Peyer's patch (tissue), 4 donors: ENCODE measurements at regions not wholly inside any gene's neighbourhood (a gene's known extent, or its start where the extent isn't known, plus 50 kb on each side); places are given as distances from the start of the nearest gene placed in this dataset.

ENCODE experiments used
- DNase-seq, 3 donors: peaks; one replicate each; pipeline ENCODE4 v3.0.0-alpha.2; 2017 to 2019
- H3K27ac ChIP-seq, 4 donors: fragments of 200-600 bp; sonication (generic); one replicate each; pipeline ENCODE4 v1.5.1; 2016 to 2019
- H3K27me3 ChIP-seq, 2 donors: fragments of 200-600 bp; sonication (generic); one replicate each; pipeline ENCODE4 v1.5.1; 2019
- H3K36me3 ChIP-seq, 3 donors: fragments of 200-600 bp; sonication (generic); one replicate each; pipeline ENCODE4 v1.5.1; 2016 to 2019
- H3K4me1 ChIP-seq, 4 donors: fragments of 200-600 bp; sonication (generic); one replicate each; pipeline ENCODE4 v1.5.1; 2016 to 2019
- H3K4me3 ChIP-seq, 4 donors: fragments of 200-600 bp; sonication (generic); 1 replicate in 3 of 4; 2 replicates in 1 of 4; pipeline ENCODE4 v1.5.1; 2016 to 2019; ENCODE audit warnings: mild to moderate bottlenecking in 1 of 4
- H3K9me3 ChIP-seq, 4 donors: fragments of 200-600 bp; sonication (generic); one replicate each; pipeline ENCODE4 v1.5.1; 2016 to 2019; ENCODE audit warnings: mild to moderate bottlenecking in 1 of 4
- POLR2A ChIP-seq, 2 donors: fragments of 450-650 bp; IDR thresholded peaks; one replicate each; pipeline ENCODE4 v1.5.1; 2017; ENCODE audit warnings: antibody characterized with exemption in 2 of 2, mild to moderate bottlenecking in 2 of 2, moderate library complexity in 2 of 2
- TF ChIP-seq, protein P1 (sequence below), 6 experiments: fragments of 450-650 bp in 4 of 6; fragments of 200-600 bp in 2 of 6; sonication (generic) in 1 of 6; IDR thresholded peaks; one replicate each; pipeline ENCODE4 v1.5.1; 2017 to 2019; ENCODE audit warnings: antibody characterized with exemption in 6 of 6, mild to moderate bottlenecking in 3 of 6, moderate library complexity in 1 of 6

DNA sequence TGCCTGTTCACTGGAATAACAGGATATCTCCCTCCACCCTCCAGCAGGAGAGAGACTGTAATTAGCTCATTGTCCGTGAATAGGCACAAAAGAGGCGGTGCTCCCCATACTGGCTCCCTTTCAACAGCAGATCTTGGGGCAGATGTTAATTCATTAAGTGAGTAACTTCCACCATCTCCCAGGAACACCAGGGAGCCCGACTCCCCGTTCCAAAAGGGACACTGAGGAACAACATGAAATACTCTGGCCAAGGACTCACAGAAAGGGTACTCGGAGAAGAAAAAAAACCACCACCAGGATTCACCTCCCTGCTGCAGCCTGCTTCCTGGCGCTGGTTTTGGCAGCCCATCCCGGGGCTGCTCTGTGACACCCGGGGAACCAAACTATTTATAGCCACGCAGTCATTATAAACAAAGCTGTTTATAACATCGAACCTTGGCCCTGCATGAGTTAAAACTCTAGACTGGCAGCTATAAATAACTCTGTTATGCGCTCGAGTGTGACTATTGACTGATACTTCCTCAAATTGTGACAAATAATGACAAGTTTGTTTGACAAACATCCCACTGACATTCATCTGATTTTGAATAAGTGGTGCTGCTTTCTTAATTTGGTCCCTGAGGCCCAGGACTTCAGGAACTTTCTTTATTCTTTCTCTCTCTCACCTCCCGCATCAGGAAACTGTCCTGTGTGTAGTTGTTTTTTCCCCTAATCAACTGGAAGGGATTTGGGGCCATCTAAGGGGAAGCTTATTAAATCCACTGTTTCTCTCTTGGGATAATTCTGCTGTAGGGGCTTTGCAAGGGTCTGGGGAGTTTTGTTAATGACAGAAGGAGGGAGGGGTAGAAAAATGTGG lies 521.6 kb downstream of the CD83 start:
- peak in 2 of 3 donors; percentile 54 to 64 for DNase-seq
- TF ChIP-seq POLR2A (IDR thresholded peaks at IDR 0.05) = no peak
- TF ChIP-seq, protein P1, sequence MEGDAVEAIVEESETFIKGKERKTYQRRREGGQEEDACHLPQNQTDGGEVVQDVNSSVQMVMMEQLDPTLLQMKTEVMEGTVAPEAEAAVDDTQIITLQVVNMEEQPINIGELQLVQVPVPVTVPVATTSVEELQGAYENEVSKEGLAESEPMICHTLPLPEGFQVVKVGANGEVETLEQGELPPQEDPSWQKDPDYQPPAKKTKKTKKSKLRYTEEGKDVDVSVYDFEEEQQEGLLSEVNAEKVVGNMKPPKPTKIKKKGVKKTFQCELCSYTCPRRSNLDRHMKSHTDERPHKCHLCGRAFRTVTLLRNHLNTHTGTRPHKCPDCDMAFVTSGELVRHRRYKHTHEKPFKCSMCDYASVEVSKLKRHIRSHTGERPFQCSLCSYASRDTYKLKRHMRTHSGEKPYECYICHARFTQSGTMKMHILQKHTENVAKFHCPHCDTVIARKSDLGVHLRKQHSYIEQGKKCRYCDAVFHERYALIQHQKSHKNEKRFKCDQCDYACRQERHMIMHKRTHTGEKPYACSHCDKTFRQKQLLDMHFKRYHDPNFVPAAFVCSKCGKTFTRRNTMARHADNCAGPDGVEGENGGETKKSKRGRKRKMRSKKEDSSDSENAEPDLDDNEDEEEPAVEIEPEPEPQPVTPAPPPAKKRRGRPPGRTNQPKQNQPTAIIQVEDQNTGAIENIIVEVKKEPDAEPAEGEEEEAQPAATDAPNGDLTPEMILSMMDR (IDR thresholded peaks at IDR 0.05) = peak in 2 of 6 experiments; percentile 16 to 36
- H3K9me3 ChIP-seq = no peaks in the 10 kb centered on the region
- H3K4me3 ChIP-seq = peak overlapping the region in 3 of 4 donors; percentile 9 to 16 (median 10)
- no peaks in the 10 kb centered on the region for H3K36me3 ChIP-seq
- peak overlapping the region; percentile 19 to 80 (median 64) for H3K27ac ChIP-seq
- H3K4me1 ChIP-seq = peaks cover 0 to 26% (median 15%) of the 10 kb centered on the region in 4 donors
- H3K27me3 ChIP-seq = no peaks in the 10 kb centered on the region

DNA sequence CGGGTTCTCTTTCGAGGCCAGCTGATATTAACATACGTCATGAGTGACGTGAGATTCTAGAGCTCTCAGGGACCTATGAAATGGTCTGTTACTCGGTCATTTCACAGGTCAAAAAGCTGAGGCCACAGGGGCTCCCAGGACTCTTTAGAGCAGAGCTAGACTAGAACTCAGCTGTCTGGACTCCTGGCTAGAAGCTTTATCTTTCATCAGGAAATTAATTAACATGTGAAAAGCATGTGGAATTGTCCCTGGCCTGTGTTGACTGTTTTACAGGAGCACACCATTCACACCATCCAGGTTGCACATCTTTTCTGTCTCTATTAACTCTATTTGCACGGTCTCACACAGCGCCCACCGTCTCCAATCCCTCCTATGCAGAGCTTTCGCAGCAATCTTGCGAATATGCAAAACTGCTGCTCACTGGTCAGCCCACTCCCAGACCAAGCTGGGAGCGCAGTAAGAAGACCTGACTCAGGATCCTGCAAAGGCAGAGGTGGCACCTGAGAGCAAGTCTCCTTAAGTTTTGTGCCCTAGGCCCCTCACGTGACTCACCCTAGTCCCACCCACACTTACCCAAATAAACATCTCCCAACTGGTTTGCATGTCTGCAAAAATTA lies 522.5 kb downstream of the CD83 start:
- peak overlapping the region in 1 of 4 donors; percentile 80 for H3K27ac ChIP-seq
- peaks cover 0 to 26% (median 13%) of the 10 kb centered on the region in 4 donors for H3K4me1 ChIP-seq
- H3K4me3 ChIP-seq = no peak overlapping the region
- DNase-seq = no peak
- TF ChIP-seq, protein P1 (IDR thresholded peaks at IDR 0.05) = no peak
- TF ChIP-seq POLR2A (IDR thresholded peaks at IDR 0.05) = no peak
- no peaks in the 10 kb centered on the region for H3K36me3 ChIP-seq
- no peaks in the 10 kb centered on the region for H3K27me3 ChIP-seq
- no peaks in the 10 kb centered on the region for H3K9me3 ChIP-seq

DNA sequence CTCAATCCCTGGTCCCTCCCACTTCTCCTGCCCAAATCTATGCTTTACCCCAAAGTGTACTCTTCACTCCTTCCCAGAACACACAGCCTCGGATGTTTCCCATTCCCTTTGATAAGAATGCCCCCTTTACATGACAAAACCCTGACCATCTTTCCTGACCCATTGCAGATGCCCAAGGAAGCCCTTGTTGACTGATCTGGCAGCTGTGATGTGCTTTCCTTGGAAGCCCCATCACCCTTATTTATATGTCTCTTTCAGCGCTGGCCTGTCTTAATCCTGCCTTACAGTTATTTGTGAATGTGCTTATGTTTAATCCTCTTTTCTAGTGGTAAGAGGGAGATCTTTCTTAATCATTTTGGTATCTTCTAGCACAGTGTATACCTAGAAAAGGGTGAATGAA lies 523.1 kb downstream of the CD83 start:
- Histone ChIP-seq H3K9me3 (no peaks in the 10 kb centered on the region), H3K36me3 (no peaks in the 10 kb centered on the region), H3K27ac (peak overlapping the region in 1 of 4 donors; percentile 80), H3K27me3 (no peaks in the 10 kb centered on the region), H3K4me1 (peaks cover 0 to 26% (median 13%) of the 10 kb centered on the region in 4 donors), H3K4me3 (no peak overlapping the region)
- TF ChIP-seq, protein P1 (IDR thresholded peaks at IDR 0.05) = no peak
- TF ChIP-seq POLR2A (IDR thresholded peaks at IDR 0.05) = no peak
- DNase-seq = no peak

DNA sequence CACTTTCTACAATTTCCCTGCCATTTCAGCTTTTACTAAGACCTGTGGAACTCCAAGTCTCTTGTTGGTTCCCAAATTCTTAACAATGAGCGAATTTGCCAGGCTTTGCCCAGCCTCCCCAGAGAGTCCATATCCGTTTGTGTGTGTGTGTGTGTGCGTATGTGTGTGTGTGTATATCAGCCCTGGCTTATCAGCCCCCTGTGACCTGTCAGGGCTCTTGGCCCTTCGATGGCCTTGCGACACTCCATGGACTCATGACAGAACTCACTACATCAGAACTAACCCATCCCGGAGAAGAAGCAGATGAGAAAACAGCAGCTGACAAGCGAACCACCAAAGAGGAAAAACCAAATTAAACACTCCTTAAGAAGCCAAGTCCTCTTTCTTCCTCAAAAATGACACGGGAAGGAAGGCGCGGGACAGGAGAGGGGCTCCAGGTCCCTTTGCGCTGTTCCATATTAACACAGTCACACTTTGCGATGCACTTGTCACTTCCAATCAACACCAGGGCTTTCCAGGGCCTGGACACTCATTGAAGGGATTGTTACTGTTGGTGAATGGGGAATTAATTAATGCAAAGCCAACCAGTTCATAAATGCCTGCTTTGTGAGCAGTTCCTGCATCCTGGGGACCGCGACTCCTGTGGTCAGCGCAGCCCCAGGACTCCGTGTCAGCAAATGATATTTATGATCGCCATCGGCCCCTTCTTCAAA lies 524.0 kb downstream of the CD83 start:
- Histone ChIP-seq H3K4me1 (peaks cover 0 to 24% (median 13%) of the 10 kb centered on the region in 4 donors), H3K36me3 (no peaks in the 10 kb centered on the region), H3K27me3 (no peaks in the 10 kb centered on the region), H3K27ac (no peak overlapping the region), H3K9me3 (no peaks in the 10 kb centered on the region), H3K4me3 (no peak overlapping the region)
- DNase-seq = no peak
- TF ChIP-seq, protein P1 (IDR thresholded peaks at IDR 0.05) = no peak
- no peak for TF ChIP-seq POLR2A (IDR thresholded peaks at IDR 0.05)

DNA sequence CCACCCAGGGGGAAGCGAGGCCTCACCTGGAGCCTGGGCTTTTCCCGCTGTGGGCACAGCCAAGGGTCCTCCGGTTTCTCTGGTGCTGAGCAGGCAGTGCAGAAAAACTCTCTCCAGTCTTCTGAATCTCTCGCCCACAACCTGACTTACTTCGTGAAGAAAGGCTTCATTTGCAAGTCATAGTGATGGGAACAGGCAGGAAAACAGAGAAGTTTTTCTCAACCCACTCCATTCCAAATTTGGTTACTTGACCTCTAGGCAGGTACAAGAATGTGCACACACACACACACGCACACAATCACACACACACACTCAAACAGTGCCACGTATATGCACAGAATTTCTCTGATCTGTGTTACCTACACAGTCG lies 524.5 kb downstream of the CD83 start:
- no peaks in the 10 kb centered on the region for H3K36me3 ChIP-seq
- no peak for DNase-seq
- H3K4me1 ChIP-seq = peaks cover 0 to 21% (median 11%) of the 10 kb centered on the region in 4 donors
- TF ChIP-seq, protein P1 (IDR thresholded peaks at IDR 0.05) = no peak
- no peak for TF ChIP-seq POLR2A (IDR thresholded peaks at IDR 0.05)
- no peaks in the 10 kb centered on the region for H3K27me3 ChIP-seq
- no peaks in the 10 kb centered on the region for H3K9me3 ChIP-seq
- H3K4me3 ChIP-seq = no peak overlapping the region
- H3K27ac ChIP-seq = no peak overlapping the region
